ENCODE measurements at regions not wholly inside any gene's neighbourhood (a gene's known extent, or its start where the extent isn't known, plus 50 kb on each side); places are given as distances from the start of the nearest gene placed in this dataset.

DNA sequence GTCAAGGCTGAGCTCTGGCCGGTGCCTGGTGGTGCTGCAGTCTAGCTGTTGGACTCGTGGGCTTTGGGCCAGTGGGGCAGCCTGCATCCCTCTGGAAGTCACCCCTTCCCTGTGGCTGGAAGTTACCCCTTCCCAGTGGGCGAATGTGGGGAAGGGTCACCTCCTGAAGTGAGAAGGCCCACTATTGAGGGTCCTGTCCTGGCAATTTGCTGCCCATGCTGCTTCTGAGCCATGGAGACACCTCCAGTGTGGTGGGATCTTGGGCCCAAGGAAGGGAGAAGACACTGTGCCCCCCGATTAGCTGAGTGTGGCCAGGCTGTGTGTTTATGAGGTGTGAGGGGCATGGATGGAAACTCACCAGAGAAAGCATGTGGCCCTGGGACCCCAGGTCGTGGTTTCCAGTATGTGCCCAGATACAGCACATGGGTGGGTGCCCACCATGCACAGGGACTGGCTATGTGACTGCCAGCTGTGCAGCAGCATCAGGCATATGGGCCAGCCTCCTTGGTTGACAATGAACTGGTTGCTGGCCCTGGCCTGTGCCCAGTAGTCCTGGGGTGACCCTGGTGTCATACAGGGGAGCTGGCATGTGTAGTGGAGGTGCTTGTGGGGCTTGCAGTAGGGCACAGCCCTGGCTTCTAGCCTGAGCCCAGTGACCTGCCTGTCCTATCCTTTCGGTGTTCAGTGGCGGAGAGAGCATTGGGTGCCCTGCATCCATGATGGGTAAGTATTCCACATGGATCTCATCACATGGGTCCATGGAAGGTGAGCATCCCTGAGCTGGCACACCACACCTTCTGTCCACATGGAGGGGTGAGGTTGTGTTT lies 221.2 kb downstream of the SNRPN start:
- FAIRE-seq (no peak), ATAC-seq (no peak), DNase-seq (ENCODE audit: extremely low read depth in 1 of 4, low spot score in 3 of 4) (no peak)
- ChIA-PET CTCF (ENCODE audit: low intra/inter-chr PET ratio) (no interaction called here), POLR2A (no interaction called here)
- no peaks in the 10 kb centered on the region for H4K20me1 ChIP-seq (replicated peaks; ENCODE audit: control insufficient read depth, insufficient read depth, low read length)
- no peak overlapping the region for H2AFZ ChIP-seq (ENCODE audit: low read depth, low read length)
- no peak overlapping the region for H3K9ac ChIP-seq (ENCODE audit: insufficient read depth in 1 of 2, low read depth in 2 of 2, low read length in 2 of 2)
- no peaks in the 10 kb centered on the region for H3K36me3 ChIP-seq (ENCODE audit: control insufficient read depth, insufficient read depth, low read length)
- H3K9me1 ChIP-seq (ENCODE audit: control insufficient read depth, insufficient read depth, low read length) = no peaks in the 10 kb centered on the region
- H3K4me2 ChIP-seq (ENCODE audit: insufficient read depth, low read length) = no peak overlapping the region
- no peak overlapping the region for H3K4me3 ChIP-seq
- in situ Hi-C loops (cut with MboI) = no loop called here
- WGBS (ENCODE audit: insufficient coverage, low coverage, missing lambda C conversion rate) = 0% methylated on average over 7 of the region's 7 CpGs
- no peaks in the 10 kb centered on the region for H3K4me1 ChIP-seq (replicated peaks in 1 of 2; ENCODE audit: control insufficient read depth in 2 of 2, insufficient read depth in 2 of 2, low read length in 2 of 2)
- H3K79me2 ChIP-seq (ENCODE audit: control insufficient read depth, insufficient read depth, low read length) = no peaks in the 10 kb centered on the region
- intact Hi-C loops (cut with micrococcal nuclease) = no loop called here
- no peaks in the 10 kb centered on the region for H3K27me3 ChIP-seq (ENCODE audit: control insufficient read depth in 2 of 2, insufficient read depth in 2 of 2, low read length in 2 of 2)
- H3K27ac ChIP-seq (ENCODE audit: extremely low read depth, low read depth, low read length) = no peak overlapping the region
- BruUV-seq (replicated peaks) = no TSS peak
- no peaks in the 10 kb centered on the region for H3K9me3 ChIP-seq (replicated peaks; ENCODE audit: control insufficient read depth, insufficient read depth, low read depth, low read length)
- no peak for TF ChIP-seq ZNF165 (CRISPR knock-in tag; IDR thresholded peaks at IDR 0.05; ENCODE audit: borderline replicate concordance)
- TF ChIP-seq MTA1 (IDR thresholded peaks at IDR 0.05; ENCODE audit: borderline replicate concordance) = no peak
- no peak for TF ChIP-seq ZNF584 (CRISPR knock-in tag; IDR thresholded peaks at IDR 0.05; ENCODE audit: low read depth)
- TF ChIP-seq CBX8 (IDR thresholded peaks at IDR 0.05; ENCODE audit: borderline replicate concordance, extremely low read depth, low read depth, low read length, poor library complexity, severe bottlenecking) = no peak
- TF ChIP-seq NR2F6 (CRISPR knock-in tag; IDR thresholded peaks at IDR 0.05) = no peak
- TF ChIP-seq, protein P1, sequence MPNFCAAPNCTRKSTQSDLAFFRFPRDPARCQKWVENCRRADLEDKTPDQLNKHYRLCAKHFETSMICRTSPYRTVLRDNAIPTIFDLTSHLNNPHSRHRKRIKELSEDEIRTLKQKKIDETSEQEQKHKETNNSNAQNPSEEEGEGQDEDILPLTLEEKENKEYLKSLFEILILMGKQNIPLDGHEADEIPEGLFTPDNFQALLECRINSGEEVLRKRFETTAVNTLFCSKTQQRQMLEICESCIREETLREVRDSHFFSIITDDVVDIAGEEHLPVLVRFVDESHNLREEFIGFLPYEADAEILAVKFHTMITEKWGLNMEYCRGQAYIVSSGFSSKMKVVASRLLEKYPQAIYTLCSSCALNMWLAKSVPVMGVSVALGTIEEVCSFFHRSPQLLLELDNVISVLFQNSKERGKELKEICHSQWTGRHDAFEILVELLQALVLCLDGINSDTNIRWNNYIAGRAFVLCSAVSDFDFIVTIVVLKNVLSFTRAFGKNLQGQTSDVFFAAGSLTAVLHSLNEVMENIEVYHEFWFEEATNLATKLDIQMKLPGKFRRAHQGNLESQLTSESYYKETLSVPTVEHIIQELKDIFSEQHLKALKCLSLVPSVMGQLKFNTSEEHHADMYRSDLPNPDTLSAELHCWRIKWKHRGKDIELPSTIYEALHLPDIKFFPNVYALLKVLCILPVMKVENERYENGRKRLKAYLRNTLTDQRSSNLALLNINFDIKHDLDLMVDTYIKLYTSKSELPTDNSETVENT (CRISPR knock-in tag; IDR thresholded peaks at IDR 0.05) = no peak
- TF ChIP-seq CAMTA2 (CRISPR knock-in tag; conservative IDR thresholded peaks at IDR 0.05) = no peak
- no peak for TF ChIP-seq ZNF695 (CRISPR knock-in tag; IDR thresholded peaks at IDR 0.05)
- TF ChIP-seq, protein P2, sequence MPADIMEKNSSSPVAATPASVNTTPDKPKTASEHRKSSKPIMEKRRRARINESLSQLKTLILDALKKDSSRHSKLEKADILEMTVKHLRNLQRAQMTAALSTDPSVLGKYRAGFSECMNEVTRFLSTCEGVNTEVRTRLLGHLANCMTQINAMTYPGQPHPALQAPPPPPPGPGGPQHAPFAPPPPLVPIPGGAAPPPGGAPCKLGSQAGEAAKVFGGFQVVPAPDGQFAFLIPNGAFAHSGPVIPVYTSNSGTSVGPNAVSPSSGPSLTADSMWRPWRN (IDR thresholded peaks at IDR 0.05; ENCODE audit: low read depth) = no peak
- no peak for TF ChIP-seq SP2 (IDR thresholded peaks at IDR 0.05; ENCODE audit: extremely low read depth, low read depth, low read length, poor library complexity, severe bottlenecking)
- no peak for TF ChIP-seq NUFIP1 (IDR thresholded peaks at IDR 0.05; ENCODE audit: partially characterized antibody)
- no peak for TF ChIP-seq EZH2 (IDR thresholded peaks at IDR 0.05; ENCODE audit: borderline replicate concordance, low read depth, low read length)
- TF ChIP-seq, protein P3, sequence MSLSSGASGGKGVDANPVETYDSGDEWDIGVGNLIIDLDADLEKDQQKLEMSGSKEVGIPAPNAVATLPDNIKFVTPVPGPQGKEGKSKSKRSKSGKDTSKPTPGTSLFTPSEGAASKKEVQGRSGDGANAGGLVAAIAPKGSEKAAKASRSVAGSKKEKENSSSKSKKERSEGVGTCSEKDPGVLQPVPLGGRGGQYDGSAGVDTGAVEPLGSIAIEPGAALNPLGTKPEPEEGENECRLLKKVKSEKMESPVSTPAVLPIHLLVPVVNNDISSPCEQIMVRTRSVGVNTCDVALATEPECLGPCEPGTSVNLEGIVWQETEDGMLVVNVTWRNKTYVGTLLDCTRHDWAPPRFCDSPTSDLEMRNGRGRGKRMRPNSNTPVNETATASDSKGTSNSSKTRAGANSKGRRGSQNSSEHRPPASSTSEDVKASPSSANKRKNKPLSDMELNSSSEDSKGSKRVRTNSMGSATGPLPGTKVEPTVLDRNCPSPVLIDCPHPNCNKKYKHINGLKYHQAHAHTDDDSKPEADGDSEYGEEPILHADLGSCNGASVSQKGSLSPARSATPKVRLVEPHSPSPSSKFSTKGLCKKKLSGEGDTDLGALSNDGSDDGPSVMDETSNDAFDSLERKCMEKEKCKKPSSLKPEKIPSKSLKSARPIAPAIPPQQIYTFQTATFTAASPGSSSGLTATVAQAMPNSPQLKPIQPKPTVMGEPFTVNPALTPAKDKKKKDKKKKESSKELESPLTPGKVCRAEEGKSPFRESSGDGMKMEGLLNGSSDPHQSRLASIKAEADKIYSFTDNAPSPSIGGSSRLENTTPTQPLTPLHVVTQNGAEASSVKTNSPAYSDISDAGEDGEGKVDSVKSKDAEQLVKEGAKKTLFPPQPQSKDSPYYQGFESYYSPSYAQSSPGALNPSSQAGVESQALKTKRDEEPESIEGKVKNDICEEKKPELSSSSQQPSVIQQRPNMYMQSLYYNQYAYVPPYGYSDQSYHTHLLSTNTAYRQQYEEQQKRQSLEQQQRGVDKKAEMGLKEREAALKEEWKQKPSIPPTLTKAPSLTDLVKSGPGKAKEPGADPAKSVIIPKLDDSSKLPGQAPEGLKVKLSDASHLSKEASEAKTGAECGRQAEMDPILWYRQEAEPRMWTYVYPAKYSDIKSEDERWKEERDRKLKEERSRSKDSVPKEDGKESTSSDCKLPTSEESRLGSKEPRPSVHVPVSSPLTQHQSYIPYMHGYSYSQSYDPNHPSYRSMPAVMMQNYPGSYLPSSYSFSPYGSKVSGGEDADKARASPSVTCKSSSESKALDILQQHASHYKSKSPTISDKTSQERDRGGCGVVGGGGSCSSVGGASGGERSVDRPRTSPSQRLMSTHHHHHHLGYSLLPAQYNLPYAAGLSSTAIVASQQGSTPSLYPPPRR (CRISPR knock-in tag; IDR thresholded peaks at IDR 0.05; ENCODE audit: borderline replicate concordance) = no peak
- no peak for TF ChIP-seq SLC30A9 (CRISPR knock-in tag; IDR thresholded peaks at IDR 0.05)
